ENCODE measurements at regions not wholly inside any gene's neighbourhood (a gene's known extent, or its start where the extent isn't known, plus 50 kb on each side); places are given as distances from the start of the nearest gene placed in this dataset.
"Not testable (repeated sequence)": the region's sequence is repeated elsewhere in the genome, so short reads cannot be mapped to it uniquely, and the experiment has no call there.

DNA sequence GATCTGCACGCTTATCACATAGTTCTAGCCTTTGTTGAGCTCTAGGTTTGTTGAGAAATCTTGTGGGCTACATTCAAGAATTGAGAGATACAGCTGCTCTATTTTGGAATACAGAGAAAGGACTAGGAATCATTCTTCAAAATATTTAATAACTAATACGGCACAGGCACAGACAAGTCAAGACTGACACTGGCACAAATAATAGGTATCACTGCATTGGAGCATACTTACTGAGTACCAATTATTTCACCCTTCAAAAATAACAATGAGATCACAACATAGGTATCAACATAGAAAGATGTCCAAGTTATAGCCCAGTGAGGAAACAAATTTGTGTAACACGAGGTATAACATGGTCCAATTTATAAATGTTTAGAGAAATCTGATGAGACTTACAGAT is 133.7 kb upstream of the TSC22D2 start:
- no peak for DNase-seq (ENCODE audit: low read depth)
- TF ChIP-seq, protein P1, sequence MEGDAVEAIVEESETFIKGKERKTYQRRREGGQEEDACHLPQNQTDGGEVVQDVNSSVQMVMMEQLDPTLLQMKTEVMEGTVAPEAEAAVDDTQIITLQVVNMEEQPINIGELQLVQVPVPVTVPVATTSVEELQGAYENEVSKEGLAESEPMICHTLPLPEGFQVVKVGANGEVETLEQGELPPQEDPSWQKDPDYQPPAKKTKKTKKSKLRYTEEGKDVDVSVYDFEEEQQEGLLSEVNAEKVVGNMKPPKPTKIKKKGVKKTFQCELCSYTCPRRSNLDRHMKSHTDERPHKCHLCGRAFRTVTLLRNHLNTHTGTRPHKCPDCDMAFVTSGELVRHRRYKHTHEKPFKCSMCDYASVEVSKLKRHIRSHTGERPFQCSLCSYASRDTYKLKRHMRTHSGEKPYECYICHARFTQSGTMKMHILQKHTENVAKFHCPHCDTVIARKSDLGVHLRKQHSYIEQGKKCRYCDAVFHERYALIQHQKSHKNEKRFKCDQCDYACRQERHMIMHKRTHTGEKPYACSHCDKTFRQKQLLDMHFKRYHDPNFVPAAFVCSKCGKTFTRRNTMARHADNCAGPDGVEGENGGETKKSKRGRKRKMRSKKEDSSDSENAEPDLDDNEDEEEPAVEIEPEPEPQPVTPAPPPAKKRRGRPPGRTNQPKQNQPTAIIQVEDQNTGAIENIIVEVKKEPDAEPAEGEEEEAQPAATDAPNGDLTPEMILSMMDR (conservative IDR thresholded peaks at IDR 0.05; ENCODE audit: low read depth, low read length) = no peak
- H3K4me3 ChIP-seq (ENCODE audit: low read length) = no peak overlapping the region

DNA sequence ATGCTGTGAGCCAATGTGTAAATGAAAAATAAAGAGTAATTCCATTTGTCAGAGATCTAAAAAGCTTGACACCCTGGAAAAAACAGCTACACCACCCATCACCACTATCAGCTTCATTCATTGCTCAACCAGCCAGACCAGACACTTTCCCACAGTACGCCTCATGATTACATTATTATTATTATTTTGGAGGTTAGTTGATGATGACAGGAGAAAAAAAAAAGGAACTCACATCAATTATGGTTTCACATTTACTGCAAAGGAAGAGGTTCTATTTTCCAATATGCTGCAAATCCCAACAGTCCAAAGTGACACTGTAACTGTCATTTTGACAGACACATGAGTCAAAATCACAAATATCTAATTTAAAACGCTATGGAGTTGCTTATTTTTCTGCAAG is 134.7 kb upstream of the TSC22D2 start:
- DNase-seq (ENCODE audit: low read depth) = no peak
- TF ChIP-seq, protein P1 (conservative IDR thresholded peaks at IDR 0.05; ENCODE audit: low read depth, low read length) = no peak
- no peak overlapping the region for H3K4me3 ChIP-seq (ENCODE audit: low read length)

DNA sequence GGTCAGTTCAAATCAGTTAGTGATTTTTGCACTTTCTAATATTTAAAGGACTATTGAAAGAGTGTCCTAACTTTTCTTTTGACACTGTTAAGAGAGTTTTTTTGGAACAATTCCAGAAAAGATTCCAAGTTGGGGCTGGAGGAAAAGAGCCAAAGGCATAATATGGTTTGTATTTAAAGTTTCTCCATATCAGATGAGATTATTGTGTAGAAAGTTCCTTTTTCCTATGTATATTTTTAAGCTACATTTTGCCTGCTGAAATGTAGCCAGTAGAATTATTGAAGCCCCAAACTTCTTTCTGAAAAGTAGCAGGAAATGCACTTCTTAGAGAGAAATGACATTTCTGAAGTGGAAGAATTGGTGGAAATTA is 136.5 kb upstream of the TSC22D2 start:
- no peak for DNase-seq (ENCODE audit: low read depth)
- TF ChIP-seq, protein P1 (conservative IDR thresholded peaks at IDR 0.05; ENCODE audit: low read depth, low read length) = no peak
- no peak overlapping the region for H3K4me3 ChIP-seq (ENCODE audit: low read length)

DNA sequence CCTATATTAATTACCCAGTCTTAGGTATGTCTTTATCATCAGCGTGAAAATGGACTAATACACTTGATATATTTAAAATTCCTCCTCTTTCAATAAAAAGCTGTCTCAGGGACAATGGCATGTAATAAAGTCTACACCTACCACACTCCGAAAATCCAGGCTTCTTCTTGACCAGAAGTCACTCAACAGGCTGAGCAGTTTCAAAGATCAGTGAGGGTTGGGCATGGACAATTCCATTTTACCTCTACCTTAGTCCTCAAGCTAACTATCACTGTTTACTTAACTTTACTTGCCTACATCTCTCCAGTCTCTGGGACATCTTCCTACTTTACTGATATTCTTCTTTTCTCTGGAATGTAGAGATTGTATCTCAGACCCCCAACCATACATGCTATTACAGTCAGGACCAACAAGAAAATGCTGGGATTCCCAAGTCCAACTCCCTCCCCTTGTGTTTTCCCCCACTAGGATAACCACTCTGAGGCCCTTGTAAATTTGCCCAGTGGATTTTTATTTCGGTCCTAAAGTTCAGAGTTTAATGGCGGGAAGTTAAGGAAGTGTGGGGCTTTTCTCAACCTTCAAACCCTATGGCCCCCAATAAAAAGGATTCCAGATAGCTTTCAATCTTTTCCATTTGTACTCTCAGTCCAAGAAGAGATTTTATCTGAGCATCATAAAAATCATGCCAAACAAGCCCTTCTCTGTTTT is 137.1 kb upstream of the TSC22D2 start:
- TF ChIP-seq, protein P1 (conservative IDR thresholded peaks at IDR 0.05; ENCODE audit: low read depth, low read length) = no peak
- no peak for DNase-seq (ENCODE audit: low read depth)
- H3K4me3 ChIP-seq (ENCODE audit: low read length) = no peak overlapping the region

DNA sequence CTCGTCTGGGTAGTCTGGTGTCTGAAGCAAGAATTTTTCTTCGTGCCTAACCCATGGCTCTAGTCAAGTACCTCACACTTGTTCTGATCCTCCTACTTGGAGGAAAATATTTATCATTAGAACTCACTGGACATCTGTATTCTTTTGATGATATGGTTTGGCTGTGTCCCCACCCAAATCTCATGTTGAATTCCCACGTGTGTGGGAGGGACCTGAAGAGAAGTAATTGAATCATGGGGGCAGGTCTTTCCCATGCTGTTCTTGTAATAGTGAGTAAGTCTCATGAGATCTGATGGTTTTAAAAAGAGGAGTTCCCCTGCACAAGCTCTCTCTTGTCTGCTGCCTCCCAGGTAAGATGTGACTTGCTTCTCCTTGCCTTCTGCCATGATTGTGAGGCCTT is 137.7 kb upstream of the TSC22D2 start:
- not testable (repeated sequence) for H3K4me3 ChIP-seq (ENCODE audit: low read length); DNase-seq (ENCODE audit: low read depth)

DNA sequence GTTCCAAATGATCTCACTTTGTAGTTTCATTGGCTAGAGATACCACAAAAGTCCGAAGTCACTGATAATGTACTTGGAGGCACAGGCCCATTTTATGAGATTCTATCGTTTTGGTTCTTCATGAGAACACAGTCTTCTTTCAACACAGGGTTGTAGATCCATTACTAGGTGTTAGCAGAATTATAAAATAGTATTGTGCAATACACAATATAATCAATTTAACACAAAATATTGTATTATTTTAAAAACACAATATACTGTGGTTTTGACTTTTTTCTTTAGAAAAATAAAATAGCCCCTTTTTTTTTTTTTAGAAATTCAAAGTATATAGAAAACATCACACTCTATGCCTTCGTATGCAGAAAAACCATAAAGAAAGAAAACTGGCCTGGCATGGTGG is 138.6 kb upstream of the TSC22D2 start:
- DNase-seq (ENCODE audit: low read depth) = no peak
- TF ChIP-seq, protein P1 (conservative IDR thresholded peaks at IDR 0.05; ENCODE audit: low read depth, low read length) = no peak
- H3K4me3 ChIP-seq (ENCODE audit: low read length) = no peak overlapping the region

DNA sequence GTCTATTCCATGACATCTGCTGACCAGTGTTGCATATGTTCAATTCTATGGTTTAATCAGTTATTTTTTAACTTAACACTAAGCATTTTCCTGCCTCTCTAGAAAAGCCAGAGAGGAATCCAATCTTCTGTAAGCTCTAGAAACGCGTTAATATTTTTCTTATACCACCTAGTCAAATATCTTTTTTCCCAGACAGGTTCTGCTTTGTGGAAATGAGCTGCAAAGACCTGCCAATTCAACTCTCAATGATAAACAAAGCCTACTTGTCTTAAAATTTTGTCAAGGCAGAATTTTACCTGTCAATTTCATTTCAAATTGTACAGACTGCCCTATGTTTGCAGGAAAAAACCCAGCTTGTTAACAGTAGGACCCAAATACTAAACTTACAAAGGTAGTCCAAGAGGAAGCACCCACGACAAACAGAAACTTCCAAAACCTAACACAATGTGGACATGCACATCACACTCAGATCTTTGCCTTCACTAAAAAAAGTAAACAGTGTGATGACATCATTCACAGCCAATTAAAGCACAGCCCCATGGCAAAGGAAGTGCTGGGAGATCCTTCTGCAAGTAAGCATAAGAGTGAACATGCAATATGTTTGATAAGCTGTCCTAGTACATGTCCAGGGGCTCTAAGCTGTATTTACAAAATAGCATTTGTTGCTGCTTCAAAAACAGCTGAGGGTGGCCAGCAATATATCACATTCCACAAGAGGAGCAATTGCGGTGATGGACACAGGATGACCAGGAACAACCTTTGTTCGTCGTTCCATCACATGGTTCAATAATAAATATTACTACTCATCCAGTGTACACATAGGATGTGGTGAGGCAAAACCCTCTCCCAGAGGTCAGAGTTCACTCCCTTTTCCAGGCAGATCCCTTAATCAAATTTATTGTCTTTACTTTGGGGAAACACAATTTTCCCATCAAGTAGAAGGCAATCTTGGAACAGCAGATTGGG is 139.4 kb upstream of the TSC22D2 start:
- TF ChIP-seq, protein P1 (conservative IDR thresholded peaks at IDR 0.05; ENCODE audit: low read depth, low read length) = no peak
- no peak overlapping the region for H3K4me3 ChIP-seq (ENCODE audit: low read length)
- DNase-seq (ENCODE audit: low read depth) = no peak
